HG02610 (cell line): ENCODE measurements at regions not wholly inside any gene's neighbourhood (a gene's known extent, or its start where the extent isn't known, plus 50 kb on each side); places are given as distances from the start of the nearest gene placed in this dataset.

ENCODE experiments used
- ATAC-seq: cut with Tn5 transposase; IDR thresholded peaks from one replicate; pipeline ENCODE4 v1.9.1; 2021; ENCODE audit warnings: mild to moderate bottlenecking, moderate library complexity; ENCODE audit not compliant: unreplicated experiment

GRCh38 chr18:10056506-10056905 lies 142.7 kb downstream of the VAPA start:
- ATAC-seq, result no peak

GRCh38 chr18:10057401-10057893 lies 143.6 kb downstream of the VAPA start:
- ATAC-seq, result no peak

GRCh38 chr18:10057894-10058791 lies 144.3 kb downstream of the VAPA start:
- no peak for ATAC-seq

GRCh38 chr18:10059610-10060468 lies 146.0 kb downstream of the VAPA start:
- ATAC-seq, result no peak

- ATAC-seq, result no peak
These were observed 146.6 kb downstream of the VAPA start for GRCh38 chr18:10060469-10060782.

- ATAC-seq, result no peak
These were observed 147.0 kb downstream of the VAPA start for GRCh38 chr18:10060841-10061240.

GRCh38 chr18:10061566-10062140 lies 147.8 kb downstream of the VAPA start:
- ATAC-seq, result no peak

- no peak for ATAC-seq
These were observed 148.8 kb downstream of the VAPA start for GRCh38 chr18:10062302-10063300.

GRCh38 chr18:10063489-10063888 lies 149.7 kb downstream of the VAPA start:
- no peak for ATAC-seq

GRCh38 chr18:10064267-10064666 lies 150.5 kb downstream of the VAPA start:
- no peak for ATAC-seq

GRCh38 chr18:10065296-10065695 lies 151.5 kb downstream of the VAPA start:
- ATAC-seq, result no peak

- no peak for ATAC-seq
These were observed 154.1 kb downstream of the VAPA start for GRCh38 chr18:10067670-10068659.

- ATAC-seq, result no peak
These were observed 155.2 kb downstream of the VAPA start for GRCh38 chr18:10068766-10069567.

GRCh38 chr18:10070561-10071000 lies 156.8 kb downstream of the VAPA start:
- ATAC-seq, result no peak

- no peak for ATAC-seq
These were observed 158.9 kb downstream of the VAPA start for GRCh38 chr18:10072671-10073175.

GRCh38 chr18:10074110-10074509 lies 160.3 kb downstream of the VAPA start:
- ATAC-seq, result no peak

- ATAC-seq, result no peak
These were observed 160.9 kb downstream of the VAPA start for GRCh38 chr18:10074728-10075127.

GRCh38 chr18:10076502-10077030 lies 162.8 kb downstream of the VAPA start:
- ATAC-seq, result no peak
